Common myeloid progenitor, CD34-positive (primary cell): ENCODE measurements at regions not wholly inside any gene's neighbourhood (a gene's known extent, or its start where the extent isn't known, plus 50 kb on each side); places are given as distances from the start of the nearest gene placed in this dataset.

Experiments
- CTCF ChIA-PET: fragments of 350-600 bp; sonication (Branson Sonifier 250); formaldehyde crosslinking; loops from one replicate; lab custom pipeline; 2021; ENCODE audit warnings: antibody characterized with exemption; lab: Charles Lee
- POLR2A ChIA-PET: fragments of 350-600 bp; sonication (Branson Sonifier 250); formaldehyde crosslinking; loops from one replicate; lab custom pipeline; 2021; ENCODE audit warnings: antibody characterized with exemption; lab: Charles Lee
- DNase-seq, 3 donors: peaks; one replicate each; pipeline versions ENCODE4 v3.0.0 to v3.0.0-alpha.2; 2013
- H3K27ac ChIP-seq, 2 experiments: 1 replicate in 1 of 2; 2 replicates in 1 of 2; pipeline ENCODE4 v1.7.0; 2013; ENCODE audit warnings: inconsistent platforms in 2 of 2, low read length in 2 of 2, mild to moderate bottlenecking in 2 of 2, low read depth in 1 of 2, moderate library complexity in 1 of 2; ENCODE audit not compliant: severe bottlenecking in 2 of 2, insufficient read depth in 1 of 2, poor library complexity in 1 of 2
- H3K27me3 ChIP-seq, 5 experiments: replicated peaks in 2 of 5; 1 replicate in 3 of 5; 2 replicates in 2 of 5; pipeline versions ENCODE4 v1.6.1 to v1.7.0; 2013; ENCODE audit warnings: low read length in 4 of 5, mild to moderate bottlenecking in 2 of 5, moderate library complexity in 2 of 5, inconsistent platforms in 1 of 5; ENCODE audit not compliant: insufficient read depth in 5 of 5, control insufficient read depth in 4 of 5
- H3K36me3 ChIP-seq, 4 experiments: 1 replicate in 2 of 4; 2 replicates in 2 of 4; pipeline versions ENCODE4 v1.6.1 to v1.7.0; 2013; ENCODE audit warnings: low read length in 3 of 4, control low read depth in 1 of 4, mild to moderate bottlenecking in 1 of 4; ENCODE audit not compliant: control insufficient read depth in 4 of 4, insufficient read depth in 4 of 4
- H3K4me1 ChIP-seq, 4 experiments: 1 replicate in 3 of 4; 2 replicates in 1 of 4; pipeline versions ENCODE4 v1.6.1 to v1.7.1; 2013; ENCODE audit warnings: low read length in 3 of 4, mild to moderate bottlenecking in 3 of 4, control low read depth in 1 of 4, inconsistent platforms in 1 of 4, moderate library complexity in 1 of 4; ENCODE audit not compliant: control insufficient read depth in 4 of 4, insufficient read depth in 4 of 4; ENCODE audit errors: control extremely low read depth in 1 of 4
- H3K4me3 ChIP-seq, 7 experiments: 1 replicate in 4 of 7; 2 replicates in 3 of 7; pipeline versions ENCODE4 v1.5.1 to v1.7.0; 2013; ENCODE audit warnings: mild to moderate bottlenecking in 7 of 7, low read length in 6 of 7, moderate library complexity in 6 of 7, inconsistent platforms in 2 of 7, low read depth in 2 of 7, control low read depth in 1 of 7; ENCODE audit not compliant: insufficient read depth in 4 of 7, control insufficient read depth in 1 of 7; ENCODE audit errors: extremely low read depth in 1 of 7
- H3K9me3 ChIP-seq, 5 experiments: 1 replicate in 4 of 5; 2 replicates in 1 of 5; pipeline versions ENCODE4 v1.6.1 to v1.7.1; 2013; ENCODE audit warnings: low read length in 4 of 5, mild to moderate bottlenecking in 2 of 5, inconsistent platforms in 1 of 5, low read depth in 1 of 5, moderate library complexity in 1 of 5; ENCODE audit not compliant: control insufficient read depth in 4 of 5, insufficient read depth in 2 of 5; ENCODE audit errors: control extremely low read depth in 1 of 5
- WGBS: methylation state at CpG from one replicate; pipeline ENCODE4 v1.1.5; 2013; ENCODE audit not compliant: insufficient coverage; 5-methylcytosine and 5-hydroxymethylcytosine counted together

GRCh38 chr2:143936538-143936847, 583.4 kb downstream of the ZEB2 start:
- no peaks in the 10 kb centered on the region for H3K36me3 ChIP-seq
- H3K4me1 ChIP-seq: peaks cover 0 to 19% (median 16%) of the 10 kb centered on the region in 4 experiments
- peak overlapping the region; percentile 34 to 79 (median 69) for H3K4me3 ChIP-seq
- peaks cover 2 to 48% (median 15%) of the 10 kb centered on the region in 5 experiments for H3K27me3 ChIP-seq
- POLR2A ChIA-PET: no interaction called here
- 2% methylated on average over 6 of the region's 14 CpGs for WGBS
- no peaks in the 10 kb centered on the region for H3K9me3 ChIP-seq
- H3K27ac ChIP-seq: no peak overlapping the region
- CTCF ChIA-PET: no interaction called here
- peak in 1 of 3 donors; percentile 2 for DNase-seq

GRCh38 chr2:143935482-143935752, 584.5 kb downstream of the ZEB2 start:
- Histone ChIP-seq H3K27me3 (peaks cover 2 to 44% (median 15%) of the 10 kb centered on the region in 5 experiments), H3K4me1 (peaks cover 0 to 19% (median 16%) of the 10 kb centered on the region in 4 experiments), H3K36me3 (no peaks in the 10 kb centered on the region), H3K27ac (no peak overlapping the region), H3K4me3 (no peak overlapping the region), H3K9me3 (no peaks in the 10 kb centered on the region)
- ChIA-PET CTCF (no interaction called here), POLR2A (no interaction called here)
- WGBS: no CpG with 5 or more reads among the region's 4 CpGs
- DNase-seq: no peak

GRCh38 chr2:143934626-143935481, 585.1 kb downstream of the ZEB2 start:
- H3K9me3 ChIP-seq: no peaks in the 10 kb centered on the region
- H3K4me1 ChIP-seq: peaks cover 0 to 19% (median 16%) of the 10 kb centered on the region in 4 experiments
- POLR2A ChIA-PET: no interaction called here
- H3K27me3 ChIP-seq: peaks cover 2 to 41% (median 15%) of the 10 kb centered on the region in 5 experiments
- H3K4me3 ChIP-seq: no peak overlapping the region
- no peak overlapping the region for H3K27ac ChIP-seq
- H3K36me3 ChIP-seq: no peaks in the 10 kb centered on the region
- 100% methylated on average over 4 of the region's 10 CpGs for WGBS
- CTCF ChIA-PET: no interaction called here
- no peak for DNase-seq

- peaks cover 0 to 19% (median 16%) of the 10 kb centered on the region in 4 experiments for H3K4me1 ChIP-seq
- H3K27ac ChIP-seq: no peak overlapping the region
- peaks cover 0 to 37% (median 12%) of the 10 kb centered on the region in 5 experiments for H3K27me3 ChIP-seq
- ChIA-PET CTCF (no interaction called here), POLR2A (no interaction called here)
- no peak overlapping the region for H3K4me3 ChIP-seq
- no peaks in the 10 kb centered on the region for H3K36me3 ChIP-seq
- no peaks in the 10 kb centered on the region for H3K9me3 ChIP-seq
- no peak for DNase-seq
Observed at GRCh38 chr2:143933946-143934569, 585.9 kb downstream of the ZEB2 start.

GRCh38 chr2:143930891-143931290, 589.0 kb downstream of the ZEB2 start:
- no peak for DNase-seq
- peaks cover 0 to 7% (median 2%) of the 10 kb centered on the region in 5 experiments for H3K27me3 ChIP-seq
- H3K4me1 ChIP-seq: no peaks in the 10 kb centered on the region
- no peaks in the 10 kb centered on the region for H3K36me3 ChIP-seq
- no peaks in the 10 kb centered on the region for H3K9me3 ChIP-seq
- no peak overlapping the region for H3K27ac ChIP-seq
- ChIA-PET CTCF (no interaction called here), POLR2A (no interaction called here)
- H3K4me3 ChIP-seq: no peak overlapping the region
- 80% methylated on average over 2 of the region's 2 CpGs for WGBS

- Histone ChIP-seq H3K4me3 (no peak overlapping the region), H3K9me3 (no peaks in the 10 kb centered on the region), H3K4me1 (no peaks in the 10 kb centered on the region), H3K27me3 (no peaks in the 10 kb centered on the region), H3K36me3 (no peaks in the 10 kb centered on the region), H3K27ac (no peak overlapping the region)
- ChIA-PET CTCF (no interaction called here), POLR2A (no interaction called here)
- DNase-seq: peak in 1 of 3 donors; percentile 7
- WGBS: 100% methylated on average over 1 of the region's 1 CpG
Observed at GRCh38 chr2:143928613-143929012, 591.3 kb downstream of the ZEB2 start.

- no peaks in the 10 kb centered on the region for H3K9me3 ChIP-seq
- no peaks in the 10 kb centered on the region for H3K4me1 ChIP-seq
- ChIA-PET POLR2A (no interaction called here), CTCF (no interaction called here)
- DNase-seq: no peak
- 100% methylated on average over 1 of the region's 1 CpG for WGBS
- H3K36me3 ChIP-seq: no peaks in the 10 kb centered on the region
- no peak overlapping the region for H3K4me3 ChIP-seq
- no peak overlapping the region for H3K27ac ChIP-seq
- no peaks in the 10 kb centered on the region for H3K27me3 ChIP-seq
Observed at GRCh38 chr2:143928184-143928583, 591.7 kb downstream of the ZEB2 start.
